GM12875 (cell line): ENCODE measurements at regions not wholly inside any gene's neighbourhood (a gene's known extent, or its start where the extent isn't known, plus 50 kb on each side); places are given as distances from the start of the nearest gene placed in this dataset.

Experiments used
- H3K4me3 ChIP-seq: one replicate; pipeline ENCODE4 v1.5.1; 2011; ENCODE audit warnings: low read depth, low read length, control low read depth
- TF ChIP-seq, protein P1 (sequence below): IDR thresholded peaks from 2 replicates; pipeline ENCODE4 v1.5.1; 2011; ENCODE audit warnings: low read depth, mild to moderate bottlenecking, control low read depth, inconsistent platforms, low read length, moderate library complexity, borderline replicate concordance; ENCODE audit not compliant: insufficient read depth

DNA sequence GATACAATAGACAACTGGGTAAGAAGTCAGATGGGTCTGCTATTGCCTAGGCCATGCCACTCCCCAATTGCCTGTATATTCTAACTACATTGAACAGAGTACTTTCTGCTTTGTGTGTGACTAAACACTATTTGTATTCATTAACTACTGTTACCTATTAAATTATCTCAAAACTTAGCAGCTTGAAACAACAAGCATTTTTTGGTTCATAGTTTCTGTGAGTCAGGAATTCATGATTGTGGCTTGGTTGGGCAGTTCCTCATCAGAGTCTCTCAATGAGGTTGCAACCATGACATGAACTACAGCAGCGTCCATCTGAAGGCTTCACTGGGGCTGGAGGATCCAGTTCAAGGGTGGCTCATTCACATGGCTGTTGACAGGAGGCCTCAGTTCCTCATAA, 205.7 kb downstream of the EN1 start:
- H3K4me3 ChIP-seq: no peak overlapping the region
- TF ChIP-seq, protein P1, sequence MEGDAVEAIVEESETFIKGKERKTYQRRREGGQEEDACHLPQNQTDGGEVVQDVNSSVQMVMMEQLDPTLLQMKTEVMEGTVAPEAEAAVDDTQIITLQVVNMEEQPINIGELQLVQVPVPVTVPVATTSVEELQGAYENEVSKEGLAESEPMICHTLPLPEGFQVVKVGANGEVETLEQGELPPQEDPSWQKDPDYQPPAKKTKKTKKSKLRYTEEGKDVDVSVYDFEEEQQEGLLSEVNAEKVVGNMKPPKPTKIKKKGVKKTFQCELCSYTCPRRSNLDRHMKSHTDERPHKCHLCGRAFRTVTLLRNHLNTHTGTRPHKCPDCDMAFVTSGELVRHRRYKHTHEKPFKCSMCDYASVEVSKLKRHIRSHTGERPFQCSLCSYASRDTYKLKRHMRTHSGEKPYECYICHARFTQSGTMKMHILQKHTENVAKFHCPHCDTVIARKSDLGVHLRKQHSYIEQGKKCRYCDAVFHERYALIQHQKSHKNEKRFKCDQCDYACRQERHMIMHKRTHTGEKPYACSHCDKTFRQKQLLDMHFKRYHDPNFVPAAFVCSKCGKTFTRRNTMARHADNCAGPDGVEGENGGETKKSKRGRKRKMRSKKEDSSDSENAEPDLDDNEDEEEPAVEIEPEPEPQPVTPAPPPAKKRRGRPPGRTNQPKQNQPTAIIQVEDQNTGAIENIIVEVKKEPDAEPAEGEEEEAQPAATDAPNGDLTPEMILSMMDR: no peak

DNA sequence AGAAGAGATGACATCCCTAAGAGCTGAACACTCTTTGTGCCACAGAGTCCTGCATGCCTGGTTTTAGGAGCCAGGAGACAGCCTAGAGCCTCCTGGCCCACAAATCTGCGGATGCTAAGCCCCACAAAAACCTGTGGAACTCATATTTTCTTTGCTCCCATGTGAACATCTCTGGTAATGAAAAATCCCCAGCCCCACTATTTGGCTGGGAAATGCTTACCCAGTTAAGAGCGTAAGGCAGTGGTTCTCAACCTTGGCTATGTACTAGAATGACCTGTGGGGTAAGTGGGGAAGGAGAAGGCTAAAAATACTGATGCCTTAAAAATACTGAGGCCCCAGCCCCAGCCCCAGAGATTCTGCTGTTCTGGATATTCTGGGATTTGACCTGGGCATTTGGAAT, 208.1 kb downstream of the EN1 start:
- TF ChIP-seq, protein P1: no peak
- H3K4me3 ChIP-seq: no peak overlapping the region

DNA sequence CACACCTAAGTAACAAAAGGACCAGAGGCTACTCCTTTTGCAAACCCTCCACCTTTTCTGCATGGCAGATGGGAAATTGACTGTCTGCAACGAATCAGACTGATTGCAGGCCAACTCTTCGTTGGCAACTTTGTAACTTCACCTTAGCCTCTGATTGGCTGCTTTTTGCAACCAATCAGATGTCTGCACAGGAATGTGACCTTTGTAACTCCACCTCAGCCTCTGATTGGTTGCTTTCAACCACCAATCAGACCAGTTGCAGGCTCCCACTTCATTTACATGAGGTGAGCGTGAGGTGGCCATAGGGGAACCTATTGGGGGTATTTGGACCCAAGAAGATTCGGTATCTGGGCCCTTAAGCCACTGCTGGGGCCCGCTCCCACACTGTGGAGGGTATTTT, 209.0 kb downstream of the EN1 start:
- TF ChIP-seq, protein P1: no peak
- H3K4me3 ChIP-seq: no peak overlapping the region

DNA sequence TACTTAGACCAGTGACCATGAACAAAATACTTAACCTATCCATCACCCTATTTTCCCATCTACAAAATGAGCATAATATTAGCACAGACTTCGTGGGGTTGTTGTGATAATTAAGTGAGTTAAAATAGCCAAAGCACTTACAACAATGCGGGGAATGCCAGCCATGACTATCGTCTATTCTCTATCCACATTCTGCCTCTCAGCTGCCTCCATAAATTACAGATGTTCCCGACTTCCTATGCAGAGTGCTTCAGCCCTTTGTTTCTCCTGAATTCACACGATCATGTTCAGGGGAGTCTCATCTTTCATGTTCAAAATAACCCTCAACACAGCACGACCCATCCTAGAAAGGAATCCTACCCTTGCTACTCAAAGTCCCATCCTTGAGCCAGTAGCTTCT, 211.6 kb downstream of the EN1 start:
- TF ChIP-seq, protein P1: no peak

DNA sequence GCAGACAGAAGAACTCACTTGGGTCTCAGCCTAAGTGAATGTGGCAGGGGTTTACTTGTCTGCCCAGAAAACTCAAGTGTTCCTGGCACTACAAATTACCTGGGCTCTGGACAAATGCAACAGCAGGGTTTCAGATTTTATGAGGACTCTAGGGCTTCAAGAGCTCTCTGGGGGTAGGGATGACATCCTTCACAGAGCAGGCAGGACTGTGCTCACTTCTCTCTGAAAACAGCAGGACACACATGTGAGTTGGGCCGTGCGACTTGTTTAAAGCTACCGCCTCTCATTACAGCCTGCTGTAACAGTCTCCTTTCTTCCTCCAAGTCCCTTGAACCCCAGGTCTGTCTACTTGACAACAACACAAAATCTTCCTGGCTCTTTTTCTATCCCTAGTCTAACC, 212.6 kb downstream of the EN1 start:
- TF ChIP-seq, protein P1: no peak
- no peak overlapping the region for H3K4me3 ChIP-seq

More for the DNA sequence above, 211.6 kb downstream of the EN1 start:
- no peak overlapping the region for H3K4me3 ChIP-seq

DNA sequence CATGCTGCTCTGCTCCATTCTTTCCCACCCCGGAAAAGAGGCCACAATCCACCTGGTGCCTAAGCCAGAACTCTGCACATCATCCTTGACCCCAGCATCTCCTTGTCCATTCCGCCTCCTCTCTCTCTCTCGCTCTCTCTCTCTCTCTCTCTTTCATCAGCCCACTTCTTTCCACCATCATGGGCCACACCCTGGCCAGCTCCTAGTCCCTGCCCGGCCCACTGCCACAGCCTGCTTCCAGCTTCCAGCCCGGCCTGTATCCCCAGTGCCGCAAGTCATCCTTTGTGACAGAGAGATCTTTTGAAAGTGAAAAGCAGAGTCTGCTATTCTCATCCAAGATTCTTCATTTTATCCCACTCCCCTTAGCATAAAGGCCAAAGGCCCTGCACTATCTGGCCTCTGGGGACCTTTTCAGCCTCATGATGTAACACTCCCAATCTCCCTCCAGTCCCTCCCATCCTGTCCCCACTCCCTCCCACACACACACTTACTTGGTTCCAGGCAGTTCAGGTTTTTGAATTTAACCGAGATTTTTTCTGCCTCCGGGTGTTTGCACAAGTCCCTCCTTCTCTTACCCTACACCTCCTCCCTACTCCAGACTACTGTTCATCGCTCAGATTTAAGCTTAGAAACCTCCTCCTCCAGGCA, 214.0 kb downstream of the EN1 start:
- TF ChIP-seq, protein P1: no peak
- H3K4me3 ChIP-seq: no peak overlapping the region

DNA sequence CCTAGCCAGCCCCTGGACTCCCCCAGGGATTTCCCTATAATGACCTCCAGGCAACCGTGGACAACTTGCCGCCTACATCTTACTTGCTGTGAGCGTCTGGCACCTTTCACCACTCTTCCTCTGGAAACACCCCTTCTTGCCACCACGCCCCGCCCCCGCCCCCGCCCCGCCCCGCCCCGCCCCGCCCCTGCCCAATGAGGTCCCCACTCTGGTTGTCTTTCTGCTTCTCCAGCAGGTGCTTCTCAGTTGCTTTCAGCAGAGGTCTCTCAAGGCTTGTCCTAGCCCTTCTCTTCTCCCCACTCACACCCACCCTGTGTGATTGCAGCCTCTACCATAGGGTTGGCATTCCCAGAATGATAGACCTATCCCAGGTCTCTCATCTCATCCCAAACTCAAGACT, 214.5 kb downstream of the EN1 start:
- TF ChIP-seq, protein P1: no peak
- H3K4me3 ChIP-seq: no peak overlapping the region
